Glomerular visceral epithelial cell (primary cell): ENCODE measurements at regions not wholly inside any gene's neighbourhood (a gene's known extent, or its start where the extent isn't known, plus 50 kb on each side); places are given as distances from the start of the nearest gene placed in this dataset.

ENCODE experiments used
- DNase-seq: peaks from one replicate; pipeline ENCODE4 v3.0.0-alpha.2; 2016; ENCODE audit errors: extremely low spot score

GRCh38 chr17:56648321-56648720 lies 54.8 kb downstream of the NOG start:
- no peak for DNase-seq

- DNase-seq = no peak
These were observed 55.3 kb downstream of the NOG start for GRCh38 chr17:56648806-56649205.

DNA sequence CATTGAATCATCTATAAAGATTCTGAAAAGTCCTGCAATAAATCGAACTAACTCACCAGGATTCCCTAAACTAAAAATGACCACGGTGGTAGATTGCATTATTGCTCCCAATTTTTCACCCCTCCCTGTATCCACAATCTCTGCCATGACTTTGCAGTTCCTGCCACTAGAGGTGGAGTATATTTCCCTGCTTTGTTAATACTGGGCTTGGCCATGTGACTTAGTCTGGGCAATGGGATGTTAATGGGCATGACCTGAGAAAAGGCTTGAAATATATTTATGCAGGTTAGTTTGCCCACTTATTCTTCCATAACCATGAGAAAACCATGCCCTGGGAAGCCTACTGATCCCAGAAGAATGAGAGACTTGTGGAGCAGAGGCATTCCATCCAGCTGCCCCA lies 59.1 kb downstream of the NOG start:
- no peak for DNase-seq

DNA sequence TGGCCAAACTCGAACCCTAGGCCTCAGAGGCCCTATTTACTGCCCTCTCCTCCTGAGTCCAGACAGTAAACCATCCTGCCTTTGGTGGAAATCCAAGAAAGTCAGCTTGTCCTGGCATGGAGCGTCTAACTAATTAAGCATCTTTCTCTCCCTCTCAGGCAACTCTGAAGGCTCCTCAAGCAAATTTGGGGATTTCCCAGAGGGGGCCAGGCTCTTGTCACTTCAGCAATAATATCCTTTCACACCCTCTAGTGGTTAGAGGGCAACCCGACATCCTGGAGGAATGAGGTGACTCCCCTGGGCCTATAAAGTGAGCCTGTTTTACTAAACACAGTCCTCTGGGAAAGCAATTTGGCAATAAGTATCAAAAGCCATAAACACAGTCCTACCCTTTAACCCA lies 60.4 kb downstream of the NOG start:
- DNase-seq = peak; percentile 67

DNA sequence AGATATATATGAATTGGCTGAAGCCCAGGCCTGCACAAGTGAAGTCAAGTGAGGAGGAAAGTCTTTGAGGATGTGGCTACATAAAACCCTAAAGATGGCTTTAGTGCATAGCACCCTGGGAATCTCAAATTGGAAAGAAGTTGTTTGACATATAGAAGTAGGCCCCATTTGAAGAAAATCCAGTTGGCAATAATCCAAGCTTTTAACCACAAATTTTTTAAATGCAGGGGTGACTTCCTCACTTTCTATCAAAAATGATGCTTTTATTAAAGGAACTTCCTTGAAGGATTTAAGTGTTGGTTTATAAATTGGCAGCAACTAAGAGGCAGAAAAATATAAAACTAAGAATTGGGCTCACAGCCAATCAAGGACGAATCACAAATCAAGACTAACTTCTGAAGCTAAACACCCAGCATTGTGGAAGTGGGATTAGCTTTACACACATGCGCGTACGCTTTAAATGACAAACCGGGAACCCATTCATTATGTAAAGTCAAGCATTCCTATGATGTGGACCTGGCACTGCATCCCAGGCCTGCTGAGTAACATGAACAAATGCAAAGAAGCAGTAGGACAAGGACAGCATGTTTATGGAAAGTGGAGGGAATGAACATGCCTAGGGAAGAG lies 63.3 kb downstream of the NOG start:
- peak; percentile 11 for DNase-seq

GRCh38 chr17:56658648-56659047 lies 65.1 kb downstream of the NOG start:
- peak; percentile 58 for DNase-seq

DNA sequence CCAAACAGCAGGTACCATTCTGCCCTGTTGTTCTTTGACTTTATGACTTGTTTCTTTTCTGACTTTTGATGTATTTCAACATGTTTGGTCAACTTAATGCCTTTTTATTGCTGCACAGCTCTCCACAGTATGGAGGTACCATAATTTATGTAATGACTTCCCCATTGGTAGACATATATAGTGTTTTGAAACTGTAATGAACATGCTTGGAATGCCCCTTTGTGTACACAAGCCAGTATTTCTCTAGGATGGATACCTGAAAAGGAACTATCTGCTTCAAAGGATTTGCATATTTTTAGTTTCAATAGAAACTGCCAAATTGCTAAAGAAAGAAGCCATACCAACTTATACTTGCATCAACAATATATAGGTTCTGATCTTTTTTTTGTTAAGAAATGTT lies 66.1 kb downstream of the NOG start:
- DNase-seq = no peak

DNA sequence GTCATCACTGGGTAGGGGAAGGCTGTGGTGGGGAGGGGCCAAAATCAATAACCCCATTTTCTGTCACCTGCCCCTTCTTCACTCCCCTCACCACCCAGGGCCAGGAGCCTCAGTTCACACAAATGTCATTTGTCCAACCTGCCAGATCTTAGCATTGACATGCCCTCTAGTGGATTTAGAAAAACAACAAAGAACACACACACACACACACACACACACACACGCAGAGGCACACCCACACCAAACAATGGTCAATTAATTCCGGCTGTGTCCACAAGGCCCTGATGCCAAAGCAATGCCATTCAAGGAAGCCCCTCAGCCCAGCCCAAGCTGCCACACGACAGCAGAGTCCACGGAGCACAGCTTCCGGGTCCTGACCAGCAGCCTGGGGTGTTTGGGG lies 68.4 kb downstream of the NOG start:
- DNase-seq = no peak

- no peak for DNase-seq
These were observed 72.4 kb downstream of the NOG start for GRCh38 chr17:56665864-56666263.

DNA sequence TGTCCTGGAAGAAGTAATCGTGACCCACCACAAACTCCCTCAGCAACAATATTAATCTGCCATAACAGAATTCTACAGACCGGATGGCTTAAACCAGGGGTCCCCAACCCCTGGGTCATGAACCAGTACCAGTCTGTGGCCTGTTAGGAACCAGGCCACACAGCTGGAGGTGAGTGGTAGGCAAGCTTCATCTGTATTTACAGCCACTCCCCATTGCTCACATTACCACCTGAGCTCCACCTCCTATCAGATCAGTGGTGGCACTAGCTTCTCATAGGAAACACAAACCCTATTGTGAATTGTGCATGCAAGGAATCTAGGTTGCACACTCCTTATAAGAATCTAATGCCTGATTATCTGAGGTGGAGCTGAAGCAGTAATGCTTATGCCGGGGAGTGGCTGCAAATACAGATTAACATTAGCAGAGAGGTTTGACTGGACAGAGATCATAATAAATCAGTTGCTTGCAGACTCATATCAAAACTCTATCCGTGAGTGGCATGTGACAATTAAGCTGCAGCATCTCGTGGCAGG lies 74.5 kb downstream of the NOG start:
- DNase-seq = no peak

GRCh38 chr17:56672195-56672594 lies 78.7 kb downstream of the NOG start:
- DNase-seq = no peak

DNA sequence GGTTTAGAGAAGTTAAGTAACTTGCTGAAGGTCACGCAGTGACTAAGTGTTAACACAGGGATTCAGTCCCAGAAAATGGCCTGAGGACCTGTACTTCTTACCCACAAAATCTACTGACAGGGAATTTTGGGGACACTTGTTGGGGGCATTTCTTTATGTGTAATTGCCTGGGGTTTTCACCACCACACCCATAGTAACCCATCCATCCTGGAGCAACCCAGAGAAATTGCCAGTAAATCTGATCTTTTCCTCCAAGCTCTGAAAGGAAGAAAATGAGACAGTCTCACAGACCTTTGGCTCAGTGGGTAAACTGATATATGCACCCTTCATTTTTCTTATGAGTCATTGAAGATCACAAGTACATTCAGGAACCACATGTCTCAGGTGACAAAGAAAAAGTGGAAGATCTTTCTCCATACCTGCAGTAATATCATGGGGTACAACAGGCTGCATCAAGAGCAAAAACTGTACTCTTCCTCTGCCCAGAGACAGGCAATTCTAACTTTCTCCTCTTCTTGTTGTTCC lies 81.0 kb downstream of the NOG start:
- no peak for DNase-seq

DNA sequence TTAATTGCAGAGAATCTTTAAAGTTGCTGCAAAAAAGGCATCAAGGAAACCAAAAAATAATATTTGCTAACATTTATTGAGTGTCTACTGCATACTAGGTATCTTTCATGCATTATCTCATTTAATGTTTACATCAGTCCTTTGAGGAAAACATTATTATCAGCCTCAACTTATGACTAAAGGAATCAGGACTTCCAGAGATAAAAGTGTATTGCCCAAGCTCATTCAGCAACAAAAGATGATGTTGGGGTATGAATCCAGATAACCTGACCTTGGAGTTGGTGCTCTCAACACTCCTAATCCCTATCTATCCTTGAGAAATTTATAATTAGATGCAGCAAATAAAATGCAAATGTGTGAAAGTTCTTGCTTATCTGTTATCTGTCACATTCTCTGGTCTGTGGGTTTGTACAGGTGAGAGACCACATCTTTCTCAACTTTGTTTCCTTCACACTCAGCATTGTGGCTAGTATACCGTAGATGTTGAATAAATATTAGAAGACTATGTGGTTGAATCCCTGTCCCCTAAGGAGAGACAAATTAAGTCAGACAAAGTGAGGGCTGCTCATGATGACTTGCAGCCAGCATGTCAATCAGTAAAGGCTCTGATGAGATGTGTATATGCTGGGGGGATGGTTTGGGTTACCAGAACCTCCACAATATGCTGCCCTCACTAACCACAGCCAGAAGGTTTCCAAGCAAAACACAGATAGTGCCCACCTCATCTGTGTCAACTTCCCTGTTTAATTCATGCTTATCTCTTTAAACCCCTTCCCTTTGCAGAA lies 82.6 kb downstream of the NOG start:
- DNase-seq = no peak

- DNase-seq = no peak
These were observed 83.3 kb downstream of the NOG start for GRCh38 chr17:56676810-56677209.

- DNase-seq = no peak
These were observed 85.0 kb downstream of the NOG start for GRCh38 chr17:56678249-56679114.

DNA sequence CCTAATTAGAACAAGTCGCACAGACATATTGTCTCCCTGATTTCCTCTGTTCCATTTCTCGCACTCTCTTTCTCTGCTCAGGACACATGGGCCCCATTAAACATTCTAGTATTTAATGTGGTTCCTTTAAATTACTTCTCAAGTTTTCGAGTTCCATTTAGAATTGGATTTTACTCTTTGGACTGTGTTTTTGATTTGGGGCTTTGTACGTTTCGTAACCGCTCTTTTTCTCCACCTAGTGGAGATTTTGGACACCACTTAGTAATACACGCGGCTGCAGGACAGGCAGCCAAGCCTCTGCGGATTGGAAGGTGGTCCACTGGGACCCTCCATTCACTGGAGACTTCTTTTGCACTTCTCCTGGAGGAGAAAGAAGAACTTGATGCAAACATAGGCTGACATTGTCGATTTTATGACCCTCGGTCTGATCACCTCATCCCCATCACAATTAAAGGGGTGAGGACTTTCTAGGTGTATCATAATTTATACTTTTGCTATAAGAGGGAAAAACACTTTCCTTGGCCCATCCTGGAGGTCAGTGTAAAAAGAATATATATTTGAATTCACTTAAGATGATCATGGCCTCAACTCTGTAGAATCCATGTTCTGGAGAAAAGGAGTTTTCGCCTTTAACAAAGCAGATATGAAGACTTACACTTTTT lies 85.7 kb downstream of the NOG start:
- peak; percentile 23 for DNase-seq

GRCh38 chr17:56679777-56680422 lies 86.4 kb downstream of the NOG start:
- no peak for DNase-seq

DNA sequence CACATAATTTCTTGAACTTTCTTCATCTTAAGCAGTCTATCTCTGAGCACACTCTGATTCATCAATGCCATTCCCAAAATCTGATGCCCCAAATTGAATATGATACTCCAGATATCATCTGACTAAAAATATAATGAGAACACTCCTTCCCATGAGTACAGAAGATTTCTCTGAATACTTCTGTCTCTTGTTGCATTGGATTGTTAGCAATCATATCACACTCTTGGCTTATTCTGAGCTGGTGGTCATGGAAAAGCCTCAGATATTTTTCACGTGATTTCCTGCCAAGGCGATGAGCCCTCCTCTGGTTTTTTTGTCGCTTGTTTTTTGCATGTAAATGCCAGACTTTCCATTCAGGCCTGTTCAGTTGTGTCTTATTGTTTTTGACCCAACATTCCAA lies 87.2 kb downstream of the NOG start:
- DNase-seq = no peak

DNA sequence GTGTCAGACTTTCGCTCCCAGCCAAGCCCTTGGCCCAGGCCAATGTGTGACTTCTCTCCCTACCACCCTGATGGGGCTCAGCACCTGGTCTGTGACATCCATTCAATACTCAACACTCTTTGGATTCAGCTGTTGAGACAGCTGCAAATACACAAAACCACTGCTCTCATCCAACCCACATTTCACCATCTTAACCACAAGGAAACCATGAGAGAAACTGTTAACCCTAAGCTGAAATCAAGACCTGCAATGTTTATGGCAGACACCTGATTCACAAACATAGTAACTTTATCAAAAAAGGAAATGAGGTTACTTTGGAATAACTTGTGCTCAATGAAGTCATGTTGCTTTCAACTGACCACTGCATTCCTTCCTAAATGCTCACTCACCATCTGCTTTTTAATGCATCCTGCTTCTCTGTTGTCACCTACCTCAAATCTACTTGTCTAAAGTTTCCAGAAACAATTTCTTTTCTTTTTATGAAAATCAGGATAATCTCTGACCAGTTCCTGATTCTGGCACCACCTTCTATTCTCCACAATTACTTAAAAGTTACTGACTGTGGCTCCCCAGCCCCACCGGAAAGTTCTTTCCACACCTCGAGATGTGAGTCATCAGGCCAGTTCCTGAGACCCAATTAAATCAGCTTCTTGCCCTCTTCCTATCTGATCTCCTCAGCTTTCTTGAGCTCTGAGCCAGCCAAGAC lies 88.2 kb downstream of the NOG start:
- peak; percentile 97 for DNase-seq

GRCh38 chr17:56688151-56688550 lies 94.7 kb downstream of the NOG start:
- DNase-seq = no peak
